Tibial nerve (tissue), 4 donors: ENCODE measurements at regions not wholly inside any gene's neighbourhood (a gene's known extent, or its start where the extent isn't known, plus 50 kb on each side); places are given as distances from the start of the nearest gene placed in this dataset.

Experiments
- DNase-seq, 2 donors: peaks; one replicate each; pipeline ENCODE4 v3.0.0-alpha.2; 2019; ENCODE audit warnings: low spot score in 2 of 2
- H3K27ac ChIP-seq, 4 donors: fragments of 200-600 bp; sonication (generic) in 3 of 4; one replicate each; pipeline ENCODE4 v1.5.1; 2017 to 2019; ENCODE audit warnings: mild to moderate bottlenecking in 1 of 4
- H3K27me3 ChIP-seq, 2 donors: fragments of 200-600 bp; sonication (generic) in 1 of 2; one replicate each; pipeline versions ENCODE4 v1.5.1 to v1.6.0; 2017 to 2019
- H3K36me3 ChIP-seq, 3 donors: fragments of 200-600 bp; sonication (generic); one replicate each; pipeline ENCODE4 v1.5.1; 2018 to 2019
- H3K4me1 ChIP-seq, 4 donors: fragments of 200-600 bp; sonication (generic) in 3 of 4; one replicate each; pipeline ENCODE4 v1.5.1; 2017 to 2019
- H3K4me3 ChIP-seq, 4 donors: fragments of 200-600 bp; sonication (generic) in 3 of 4; one replicate each; pipeline ENCODE4 v1.5.1; 2017 to 2019; ENCODE audit warnings: mild to moderate bottlenecking in 1 of 4, moderate library complexity in 1 of 4
- H3K9me3 ChIP-seq, 4 donors: fragments of 200-600 bp; sonication (generic) in 3 of 4; one replicate each; pipeline ENCODE4 v1.5.1; 2017 to 2019
- CTCF ChIP-seq, 5 experiments: fragments of 200-600 bp in 3 of 5; fragments of 450-650 bp in 2 of 5; sonication (generic) in 3 of 5; IDR thresholded peaks; one replicate each; pipeline ENCODE4 v1.5.1; 2016 to 2019; ENCODE audit warnings: antibody characterized with exemption in 5 of 5, mild to moderate bottlenecking in 3 of 5, moderate library complexity in 2 of 5
- EP300 ChIP-seq, 2 donors: sonication (generic); formaldehyde crosslinking; IDR thresholded peaks; one replicate each; pipeline ENCODE4 v1.6.1; 2017; ENCODE audit warnings: antibody characterized with exemption in 2 of 2, mild to moderate bottlenecking in 1 of 2
- POLR2A ChIP-seq, 2 donors: fragments of 450-650 bp; IDR thresholded peaks; one replicate each; pipeline ENCODE4 v1.6.1; 2017; ENCODE audit warnings: antibody characterized with exemption in 2 of 2, mild to moderate bottlenecking in 2 of 2, moderate library complexity in 2 of 2
- WGBS, 2 donors: methylation state at CpG; one replicate each; pipeline ENCODE4 v1.1.5; 2018; 5-methylcytosine and 5-hydroxymethylcytosine counted together

- H3K27ac ChIP-seq: no peak overlapping the region
- TF ChIP-seq POLR2A (IDR thresholded peaks at IDR 0.05): no peak
- no peak for TF ChIP-seq EP300 (IDR thresholded peaks at IDR 0.05)
- no peaks in the 10 kb centered on the region for H3K36me3 ChIP-seq
- WGBS, 2 donors: 80 to 91% methylated on average over 12 of the region's 12 CpGs
- no peak for DNase-seq
- H3K4me3 ChIP-seq: no peak overlapping the region
- no peaks in the 10 kb centered on the region for H3K4me1 ChIP-seq
- H3K27me3 ChIP-seq: no peaks in the 10 kb centered on the region
- no peaks in the 10 kb centered on the region for H3K9me3 ChIP-seq
These were observed 79.0 kb downstream of the HAPSTR1 start for GRCh38 chr16:9170470-9170869.

- Histone ChIP-seq H3K27me3 (no peaks in the 10 kb centered on the region), H3K4me1 (no peaks in the 10 kb centered on the region), H3K27ac (no peak overlapping the region), H3K9me3 (no peaks in the 10 kb centered on the region), H3K4me3 (no peak overlapping the region), H3K36me3 (no peaks in the 10 kb centered on the region)
- WGBS, 2 donors: 45 to 46% methylated on average over 9 of the region's 9 CpGs
- TF ChIP-seq EP300 (IDR thresholded peaks at IDR 0.05) (no peak), POLR2A (IDR thresholded peaks at IDR 0.05) (no peak), CTCF (IDR thresholded peaks at IDR 0.05) (no peak)
- no peak for DNase-seq
These were observed 85.3 kb downstream of the HAPSTR1 start for GRCh38 chr16:9176547-9177418.

GRCh38 chr16:9177861-9178260 lies 86.4 kb downstream of the HAPSTR1 start:
- Histone ChIP-seq H3K4me3 (no peak overlapping the region), H3K27me3 (no peaks in the 10 kb centered on the region), H3K27ac (no peak overlapping the region), H3K4me1 (no peaks in the 10 kb centered on the region), H3K9me3 (no peaks in the 10 kb centered on the region), H3K36me3 (no peaks in the 10 kb centered on the region)
- DNase-seq: no peak
- 81 to 86% methylated on average over 6 of the region's 6 CpGs for WGBS, 2 donors
- TF ChIP-seq CTCF (IDR thresholded peaks at IDR 0.05) (no peak), EP300 (IDR thresholded peaks at IDR 0.05) (no peak), POLR2A (IDR thresholded peaks at IDR 0.05) (no peak)

- 76 to 90% methylated on average over 28 to 29 of the region's 29 CpGs for WGBS, 2 donors
- H3K36me3 ChIP-seq: no peaks in the 10 kb centered on the region
- H3K9me3 ChIP-seq: peaks cover 0 to 7% (median 0%) of the 10 kb centered on the region in 4 donors
- no peak for TF ChIP-seq CTCF (IDR thresholded peaks at IDR 0.05)
- no peak for TF ChIP-seq EP300 (IDR thresholded peaks at IDR 0.05)
- TF ChIP-seq POLR2A (IDR thresholded peaks at IDR 0.05): no peak
- no peak overlapping the region for H3K4me3 ChIP-seq
- no peak for DNase-seq
- no peaks in the 10 kb centered on the region for H3K4me1 ChIP-seq
- H3K27me3 ChIP-seq: no peaks in the 10 kb centered on the region
- H3K27ac ChIP-seq: no peak overlapping the region
These were observed 92.4 kb downstream of the HAPSTR1 start for GRCh38 chr16:9183682-9184353.

- H3K9me3 ChIP-seq: peaks cover 0 to 7% (median 0%) of the 10 kb centered on the region in 4 donors
- no peak for TF ChIP-seq CTCF (IDR thresholded peaks at IDR 0.05)
- TF ChIP-seq POLR2A (IDR thresholded peaks at IDR 0.05): no peak
- TF ChIP-seq EP300 (IDR thresholded peaks at IDR 0.05): no peak
- H3K36me3 ChIP-seq: no peaks in the 10 kb centered on the region
- no peaks in the 10 kb centered on the region for H3K4me1 ChIP-seq
- 77 to 92% methylated on average over 12 to 33 of the region's 33 CpGs for WGBS, 2 donors
- H3K4me3 ChIP-seq: no peak overlapping the region
- DNase-seq: no peak
- H3K27me3 ChIP-seq: no peaks in the 10 kb centered on the region
- H3K27ac ChIP-seq: no peak overlapping the region
These were observed 92.9 kb downstream of the HAPSTR1 start for GRCh38 chr16:9184354-9184690.
